ENCODE measurements at regions not wholly inside any gene's neighbourhood (a gene's known extent, or its start where the extent isn't known, plus 50 kb on each side); places are given as distances from the start of the nearest gene placed in this dataset.
"Not testable (repeated sequence)": the region's sequence is repeated elsewhere in the genome, so short reads cannot be mapped to it uniquely, and the experiment has no call there.

- H3K36me3 Mint-ChIP-seq (ENCODE audit: low read depth); DNase-seq; H3K4me1 Mint-ChIP-seq; H3K27ac Mint-ChIP-seq; H3K4me3 Mint-ChIP-seq; H3K27me3 Mint-ChIP-seq; POLR2A ChIA-PET; H3K9me3 Mint-ChIP-seq: not testable (repeated sequence)
- CTCF ChIA-PET, result interaction anchor here (0.6 kb wide), 1 partner anchor 124 kb away, joined by 3 read pairs; no protein-coding TSS in a partner anchor
Measured at GRCh38 chr9:78916884-78917283, 620.0 kb downstream of the PSAT1 start.

- Mint-ChIP-seq H3K9me3 (peaks cover 8% of the 10 kb centered on the region), H3K4me3 (no peak overlapping the region), H3K27me3 (no peaks in the 10 kb centered on the region), H3K4me1 (no peaks in the 10 kb centered on the region), H3K27ac (no peak overlapping the region), H3K36me3 (ENCODE audit: low read depth) (no peaks in the 10 kb centered on the region)
- CTCF ChIA-PET, result no interaction called here
- no peak for DNase-seq
- POLR2A ChIA-PET, result no interaction called here
Measured at GRCh38 chr9:78918976-78919375, 622.1 kb downstream of the PSAT1 start.

- CTCF ChIA-PET, result no interaction called here
- H3K27ac Mint-ChIP-seq, result no peak overlapping the region
- H3K9me3 Mint-ChIP-seq, result peaks cover 8% of the 10 kb centered on the region
- H3K4me3 Mint-ChIP-seq, result no peak overlapping the region
- POLR2A ChIA-PET, result no interaction called here
- no peaks in the 10 kb centered on the region for H3K27me3 Mint-ChIP-seq
- H3K36me3 Mint-ChIP-seq (ENCODE audit: low read depth), result no peaks in the 10 kb centered on the region
- no peak for DNase-seq
- no peaks in the 10 kb centered on the region for H3K4me1 Mint-ChIP-seq
Measured at GRCh38 chr9:78919701-78920100, 622.8 kb downstream of the PSAT1 start.

- Mint-ChIP-seq H3K4me3 (no peak overlapping the region), H3K36me3 (ENCODE audit: low read depth) (no peaks in the 10 kb centered on the region), H3K27ac (no peak overlapping the region), H3K27me3 (no peaks in the 10 kb centered on the region), H3K4me1 (no peaks in the 10 kb centered on the region), H3K9me3 (peaks cover 8% of the 10 kb centered on the region)
- ChIA-PET POLR2A (no interaction called here), CTCF (no interaction called here)
- DNase-seq, result no peak
Measured at GRCh38 chr9:78921341-78921740, 624.4 kb downstream of the PSAT1 start.

- Mint-ChIP-seq H3K36me3 (ENCODE audit: low read depth) (no peaks in the 10 kb centered on the region), H3K27me3 (no peaks in the 10 kb centered on the region), H3K4me1 (no peaks in the 10 kb centered on the region), H3K9me3 (no peaks in the 10 kb centered on the region), H3K27ac (no peak overlapping the region), H3K4me3 (no peak overlapping the region)
- no peak for DNase-seq
- POLR2A ChIA-PET, result no interaction called here
- CTCF ChIA-PET, result no interaction called here
Measured at GRCh38 chr9:78923966-78924659, 627.2 kb downstream of the PSAT1 start.

GRCh38 chr9:78927099-78927940, 630.4 kb downstream of the PSAT1 start:
- H3K9me3 Mint-ChIP-seq, result no peaks in the 10 kb centered on the region
- H3K4me3 Mint-ChIP-seq, result no peak overlapping the region
- CTCF ChIA-PET, result no interaction called here
- no peaks in the 10 kb centered on the region for H3K36me3 Mint-ChIP-seq (ENCODE audit: low read depth)
- DNase-seq, result no peak
- no peaks in the 10 kb centered on the region for H3K27me3 Mint-ChIP-seq
- no peaks in the 10 kb centered on the region for H3K4me1 Mint-ChIP-seq
- H3K27ac Mint-ChIP-seq, result no peak overlapping the region
- POLR2A ChIA-PET, result no interaction called here

GRCh38 chr9:78928625-78929405, 631.9 kb downstream of the PSAT1 start:
- DNase-seq, result no peak
- Mint-ChIP-seq H3K27me3 (no peaks in the 10 kb centered on the region), H3K9me3 (no peaks in the 10 kb centered on the region), H3K36me3 (ENCODE audit: low read depth) (no peaks in the 10 kb centered on the region), H3K4me1 (no peaks in the 10 kb centered on the region), H3K27ac (no peak overlapping the region), H3K4me3 (no peak overlapping the region)
- ChIA-PET CTCF (no interaction called here), POLR2A (no interaction called here)

GRCh38 chr9:78930281-78930680, 633.4 kb downstream of the PSAT1 start:
- no peak for DNase-seq
- Mint-ChIP-seq H3K36me3 (ENCODE audit: low read depth) (no peaks in the 10 kb centered on the region), H3K9me3 (no peaks in the 10 kb centered on the region), H3K27me3 (no peaks in the 10 kb centered on the region), H3K4me3 (no peak overlapping the region), H3K27ac (no peak overlapping the region), H3K4me1 (no peaks in the 10 kb centered on the region)
- ChIA-PET POLR2A (no interaction called here), CTCF (no interaction called here)

- no peaks in the 10 kb centered on the region for H3K9me3 Mint-ChIP-seq
- no peaks in the 10 kb centered on the region for H3K27me3 Mint-ChIP-seq
- no peaks in the 10 kb centered on the region for H3K36me3 Mint-ChIP-seq (ENCODE audit: low read depth)
- no peak overlapping the region for H3K27ac Mint-ChIP-seq
- CTCF ChIA-PET, result no interaction called here
- POLR2A ChIA-PET, result no interaction called here
- no peak for DNase-seq
- H3K4me3 Mint-ChIP-seq, result no peak overlapping the region
- H3K4me1 Mint-ChIP-seq, result no peaks in the 10 kb centered on the region
Measured at GRCh38 chr9:78932849-78933627, 636.1 kb downstream of the PSAT1 start.

- DNase-seq, result no peak
- Mint-ChIP-seq H3K4me1 (no peaks in the 10 kb centered on the region), H3K4me3 (no peak overlapping the region), H3K27me3 (no peaks in the 10 kb centered on the region), H3K27ac (no peak overlapping the region), H3K36me3 (ENCODE audit: low read depth) (no peaks in the 10 kb centered on the region), H3K9me3 (no peaks in the 10 kb centered on the region)
- ChIA-PET POLR2A (no interaction called here), CTCF (no interaction called here)
Measured at GRCh38 chr9:78934880-78935279, 636.9 kb upstream of the TLE4 start.

- no peak for DNase-seq
- no peaks in the 10 kb centered on the region for H3K36me3 Mint-ChIP-seq (ENCODE audit: low read depth)
- H3K27ac Mint-ChIP-seq, result no peak overlapping the region
- no peaks in the 10 kb centered on the region for H3K9me3 Mint-ChIP-seq
- CTCF ChIA-PET, result no interaction called here
- no peaks in the 10 kb centered on the region for H3K27me3 Mint-ChIP-seq
- H3K4me1 Mint-ChIP-seq, result no peaks in the 10 kb centered on the region
- POLR2A ChIA-PET, result no interaction called here
- no peak overlapping the region for H3K4me3 Mint-ChIP-seq
Measured at GRCh38 chr9:78938821-78939220, 632.9 kb upstream of the TLE4 start.

GRCh38 chr9:78939311-78940065, 632.3 kb upstream of the TLE4 start:
- no peak for DNase-seq
- no peaks in the 10 kb centered on the region for H3K4me1 Mint-ChIP-seq
- no peaks in the 10 kb centered on the region for H3K9me3 Mint-ChIP-seq
- ChIA-PET CTCF (no interaction called here), POLR2A (no interaction called here)
- no peak overlapping the region for H3K27ac Mint-ChIP-seq
- H3K36me3 Mint-ChIP-seq (ENCODE audit: low read depth), result no peaks in the 10 kb centered on the region
- H3K4me3 Mint-ChIP-seq, result no peak overlapping the region
- no peaks in the 10 kb centered on the region for H3K27me3 Mint-ChIP-seq
